ENCODE measurements at regions not wholly inside any gene's neighbourhood (a gene's known extent, or its start where the extent isn't known, plus 50 kb on each side); places are given as distances from the start of the nearest gene placed in this dataset.
A peak's percentile ranks its signal among the peaks of the same experiment; 100 is the strongest.
"Not testable (repeated sequence)": the region's sequence is repeated elsewhere in the genome, so short reads cannot be mapped to it uniquely, and the experiment has no call there.

GRCh38 chr4:99746443-99746842 lies 70.2 kb upstream of the DAPP1 start:
- no peak for TF ChIP-seq CTCF (IDR thresholded peaks at IDR 0.05)
- H3K4me3 ChIP-seq, result no peak overlapping the region
- DNase-seq (no peak), ATAC-seq (no peak)
- no peaks in the 10 kb centered on the region for H3K9me3 ChIP-seq
- intact Hi-C loops (cut with DNase I), result no loop called here
- WGBS, 3 donors, result 80 to 97% (median 97%) methylated on average over 1 of the region's 1 CpG
- H3K27ac ChIP-seq, result no peak overlapping the region
- H3K4me1 ChIP-seq, result peaks cover 7% of the 10 kb centered on the region
- H3K36me3 ChIP-seq (ENCODE audit: insufficient read depth in 1 of 2, low read depth in 1 of 2), result no peaks in the 10 kb centered on the region
- H3K27me3 ChIP-seq (ENCODE audit: insufficient read depth in 3 of 3, low read length in 2 of 3), result no peaks in the 10 kb centered on the region

GRCh38 chr4:99736846-99737245 lies 79.2 kb upstream of the C4orf54 start:
- H3K27ac ChIP-seq, result peak overlapping the region; percentile 72
- H3K4me3 ChIP-seq, result no peak overlapping the region
- peak; percentile 58 to 93 (median 84) for ATAC-seq
- H3K4me1 ChIP-seq, result peaks cover 16% of the 10 kb centered on the region
- H3K9me3 ChIP-seq, result no peaks in the 10 kb centered on the region
- no peaks in the 10 kb centered on the region for H3K36me3 ChIP-seq (ENCODE audit: insufficient read depth in 1 of 2, low read depth in 1 of 2)
- 28 to 36% (median 28%) methylated on average over 1 of the region's 1 CpG for WGBS, 3 donors
- no peaks in the 10 kb centered on the region for H3K27me3 ChIP-seq (ENCODE audit: insufficient read depth in 3 of 3, low read length in 2 of 3)
- no peak for TF ChIP-seq CTCF (IDR thresholded peaks at IDR 0.05)
- intact Hi-C loops (cut with DNase I), result no loop called here
- no peak for DNase-seq

- DNase-seq (no peak), ATAC-seq (peak; percentile 51 to 83 (median 81))
- peaks cover 16% of the 10 kb centered on the region for H3K4me1 ChIP-seq
- no peak for TF ChIP-seq CTCF (IDR thresholded peaks at IDR 0.05)
- H3K9me3 ChIP-seq, result no peaks in the 10 kb centered on the region
- no peak overlapping the region for H3K4me3 ChIP-seq
- no peaks in the 10 kb centered on the region for H3K36me3 ChIP-seq (ENCODE audit: insufficient read depth in 1 of 2, low read depth in 1 of 2)
- intact Hi-C loops (cut with DNase I), result no loop called here
- peak overlapping the region; percentile 72 for H3K27ac ChIP-seq
- no peaks in the 10 kb centered on the region for H3K27me3 ChIP-seq (ENCODE audit: insufficient read depth in 3 of 3, low read length in 2 of 3)
Measured at GRCh38 chr4:99735822-99736221, 78.2 kb upstream of the C4orf54 start.

GRCh38 chr4:99734583-99735322 lies 77.1 kb upstream of the C4orf54 start:
- no peaks in the 10 kb centered on the region for H3K9me3 ChIP-seq
- H3K4me3 ChIP-seq, result no peak overlapping the region
- H3K27ac ChIP-seq, result peak overlapping the region; percentile 72
- H3K27me3 ChIP-seq (ENCODE audit: insufficient read depth in 3 of 3, low read length in 2 of 3), result no peaks in the 10 kb centered on the region
- DNase-seq, result no peak
- ATAC-seq, result no peak
- no peaks in the 10 kb centered on the region for H3K36me3 ChIP-seq (ENCODE audit: insufficient read depth in 1 of 2, low read depth in 1 of 2)
- intact Hi-C loops (cut with DNase I), result no loop called here
- peaks cover 16% of the 10 kb centered on the region for H3K4me1 ChIP-seq
- 88 to 90% (median 89%) methylated on average over 2 of the region's 2 CpGs for WGBS, 3 donors
- TF ChIP-seq CTCF (IDR thresholded peaks at IDR 0.05), result no peak

- H3K4me1 ChIP-seq, result peaks cover 16% of the 10 kb centered on the region
- H3K36me3 ChIP-seq (ENCODE audit: insufficient read depth in 1 of 2, low read depth in 1 of 2); intact Hi-C loops (cut with DNase I); H3K4me3 ChIP-seq; H3K27ac ChIP-seq; H3K27me3 ChIP-seq (ENCODE audit: insufficient read depth in 3 of 3, low read length in 2 of 3); DNase-seq; H3K9me3 ChIP-seq; ATAC-seq: not testable (repeated sequence)
- WGBS, 3 donors, result 68 to 75% (median 69%) methylated on average over 4 of the region's 4 CpGs
Measured at GRCh38 chr4:99733455-99733854, 75.8 kb upstream of the C4orf54 start.
